ENCODE measurements at regions not wholly inside any gene's neighbourhood (a gene's known extent, or its start where the extent isn't known, plus 50 kb on each side); places are given as distances from the start of the nearest gene placed in this dataset.
A peak's percentile ranks its signal among the peaks of the same experiment; 100 is the strongest.

- TF ChIP-seq DZIP1 (CRISPR knock-in tag; IDR thresholded peaks at IDR 0.05) (no peak), ZNF281 (CRISPR knock-in tag; IDR thresholded peaks at IDR 0.05; ENCODE audit: borderline replicate concordance) (no peak), MIER2 (CRISPR knock-in tag; IDR thresholded peaks at IDR 0.05) (no peak), GATA4 (IDR thresholded peaks at IDR 0.05; ENCODE audit: borderline replicate concordance, low read depth) (no peak)
Observed at GRCh38 chr6:87935196-87935595, 112.4 kb upstream of the SPACA1 start (continued).

DNA sequence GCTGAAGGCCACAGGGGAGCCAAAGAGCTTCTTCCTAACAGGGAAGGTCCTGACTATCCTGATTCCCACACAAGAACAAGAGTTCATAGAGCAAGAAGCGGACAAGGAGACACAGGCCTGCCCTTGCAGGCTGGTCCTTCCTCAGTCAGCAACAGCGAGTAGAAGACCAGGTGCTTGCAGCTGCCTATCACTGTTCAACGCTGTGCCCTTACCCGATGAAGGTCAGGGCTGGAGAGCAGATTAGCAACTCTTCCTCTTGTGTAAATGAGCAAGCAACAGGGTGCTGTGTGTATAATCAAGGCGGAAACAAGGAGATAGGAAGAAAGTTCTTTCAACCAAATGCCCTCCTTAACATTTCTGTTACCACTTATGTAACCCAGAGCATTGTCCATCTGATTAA lies 115.3 kb upstream of the SPACA1 start:
- ATAC-seq: peak; percentile 38
- CTCF ChIA-PET (ENCODE audit: low intra/inter-chr PET ratio, low total read pairs): no interaction called here

More for the DNA sequence above, 115.3 kb upstream of the SPACA1 start:
- Histone ChIP-seq H2AFZ (ENCODE audit: low read length) (no peak overlapping the region), H3K27me3 (ENCODE audit: control insufficient read depth in 1 of 2, insufficient read depth in 2 of 2, low read length in 2 of 2) (no peaks in the 10 kb centered on the region; a peak in 1 of 5 replicates), H4K20me1 (ENCODE audit: insufficient read depth, low read length) (no peaks in the 10 kb centered on the region), H3K4me3 (replicated peaks in 1 of 3; ENCODE audit: insufficient read depth in 1 of 3, low read depth in 2 of 3, low read length in 3 of 3) (no peak overlapping the region), H3K27ac (ENCODE audit: extremely low read length, insufficient read depth, low read length) (no peak overlapping the region), H3K4me1 (ENCODE audit: insufficient read depth, low read length) (peaks cover 40% of the 10 kb centered on the region), H3K4me2 (ENCODE audit: low read depth, low read length) (peak overlapping the region; percentile 25; the same call in 1 of the 2 replicates), H3K79me2 (ENCODE audit: insufficient read depth, low read length) (no peaks in the 10 kb centered on the region), H3K9me3 (ENCODE audit: low read length) (no peaks in the 10 kb centered on the region), H3K36me3 (replicated peaks in 1 of 2; ENCODE audit: control insufficient read depth in 1 of 2, insufficient read depth in 2 of 2, low read length in 2 of 2) (no peaks in the 10 kb centered on the region), H3K9ac (ENCODE audit: insufficient read depth, low read depth, low read length) (no peak overlapping the region)
- no peak for TF ChIP-seq MTF1 (CRISPR knock-in tag; IDR thresholded peaks at IDR 0.05)
- TF ChIP-seq ZFX (CRISPR knock-in tag; IDR thresholded peaks at IDR 0.05; ENCODE audit: low read depth): 0 out of 2 replicates have a peak, but pooled peaks have one; percentile 17
- in situ Hi-C loops (cut with HindIII; ENCODE audit: extremely low pct_ligation_motif_present, low pct_unique_long_range_greater_than_20kb): loop anchor here (25.0 kb wide), 1 partner anchor 930 kb away; no protein-coding TSS in a partner anchor
- WGBS (ENCODE audit: low lambda C conversion rate): 16% methylated on average over 5 of the region's 5 CpGs
- DNase-seq (ENCODE audit: low spot score): peak; percentile 9
- POLR2A ChIA-PET: no interaction called here
- FAIRE-seq: no peak
- BruUV-seq (replicated peaks): no TSS peak
- intact Hi-C loops (cut with micrococcal nuclease; ENCODE audit: unreplicated experiment): loop anchor here (5.0 to 10.0 kb wide), 2 partner anchors 560 to 852 kb away; no protein-coding TSS in a partner anchor
